Parathyroid adenoma (tissue), 2 donors: ENCODE measurements at regions not wholly inside any gene's neighbourhood (a gene's known extent, or its start where the extent isn't known, plus 50 kb on each side); places are given as distances from the start of the nearest gene placed in this dataset.
"Not testable (repeated sequence)": the region's sequence is repeated elsewhere in the genome, so short reads cannot be mapped to it uniquely, and the experiment has no call there.

Experiments
- H2AFZ ChIP-seq: fragments of 300-600 bp; sonication (generic); one replicate; pipeline ENCODE4 v1.7.0; 2017; ENCODE audit warnings: antibody characterized with exemption, mild to moderate bottlenecking
- H3K27ac ChIP-seq: fragments of 300-600 bp; sonication (generic); one replicate; pipeline ENCODE4 v1.7.0; 2017
- H3K27me3 ChIP-seq: fragments of 300-600 bp; sonication (generic); one replicate; pipeline ENCODE4 v1.7.0; 2017; ENCODE audit warnings: low read length; ENCODE audit not compliant: control insufficient read depth, insufficient read depth
- H3K36me3 ChIP-seq: fragments of 300-600 bp; sonication (generic); one replicate; pipeline ENCODE4 v1.7.0; 2017; ENCODE audit warnings: low read length; ENCODE audit not compliant: control insufficient read depth, insufficient read depth
- H3K4me1 ChIP-seq: fragments of 300-600 bp; sonication (generic); one replicate; pipeline ENCODE4 v1.7.0; 2017; ENCODE audit warnings: control low read depth
- H3K4me2 ChIP-seq: fragments of 300-600 bp; sonication (generic); one replicate; pipeline ENCODE4 v1.7.0; 2017; ENCODE audit warnings: low read length
- H3K4me3 ChIP-seq: fragments of 300-600 bp; sonication (generic); one replicate; pipeline ENCODE4 v1.7.0; 2017; ENCODE audit warnings: low read depth, low read length
- H3K79me2 ChIP-seq: fragments of 300-600 bp; sonication (generic); one replicate; pipeline ENCODE4 v1.7.0; 2017; ENCODE audit warnings: control low read depth
- H3K9ac ChIP-seq: fragments of 300-600 bp; sonication (generic); one replicate; pipeline ENCODE4 v1.7.0; 2017; ENCODE audit warnings: mild to moderate bottlenecking
- H3K9me3 ChIP-seq: fragments of 300-600 bp; sonication (generic); one replicate; pipeline ENCODE4 v1.7.0; 2017; ENCODE audit warnings: low read length; ENCODE audit not compliant: control insufficient read depth
- CTCF ChIP-seq: fragments of 300-600 bp; sonication (generic); IDR thresholded peaks from one replicate; pipeline ENCODE4 v1.7.0; 2017; ENCODE audit warnings: antibody characterized with exemption, mild to moderate bottlenecking
- donor health status: primary hyperparathyroidism.

- no peak overlapping the region for H3K4me2 ChIP-seq
- no peak overlapping the region for H2AFZ ChIP-seq
- H3K9ac ChIP-seq = no peak overlapping the region
- no peak overlapping the region for H3K4me3 ChIP-seq
- H3K27ac ChIP-seq = no peak overlapping the region
- no peaks in the 10 kb centered on the region for H3K36me3 ChIP-seq
- H3K9me3 ChIP-seq = no peaks in the 10 kb centered on the region
- TF ChIP-seq CTCF = no peak
- H3K4me1 ChIP-seq = no peaks in the 10 kb centered on the region
- H3K27me3 ChIP-seq = no peaks in the 10 kb centered on the region
- no peaks in the 10 kb centered on the region for H3K79me2 ChIP-seq
Observed at GRCh38 chr5:130777794-130778193, 387.3 kb downstream of the HINT1 start.

DNA sequence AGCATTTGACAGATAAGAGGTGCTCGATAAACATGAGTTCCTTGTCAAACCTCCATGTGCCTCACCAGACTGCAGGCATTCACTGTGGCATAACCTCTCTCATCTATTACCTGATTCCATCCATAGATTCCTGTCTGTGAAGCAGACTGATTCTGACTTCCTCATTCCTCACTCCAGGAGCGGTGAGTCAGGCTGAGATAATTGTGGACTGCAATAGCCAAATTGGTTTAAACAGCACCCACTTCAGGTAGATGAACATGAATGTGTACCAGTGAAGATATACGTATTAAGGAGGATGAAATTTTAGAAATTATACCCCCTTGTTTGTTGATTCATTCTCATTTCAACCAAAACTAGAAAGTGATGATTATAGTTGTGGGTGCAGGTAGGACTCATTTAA, 391.2 kb downstream of the HINT1 start:
- H2AFZ ChIP-seq = no peak overlapping the region
- no peak overlapping the region for H3K4me2 ChIP-seq
- no peaks in the 10 kb centered on the region for H3K36me3 ChIP-seq
- TF ChIP-seq CTCF = no peak
- no peak overlapping the region for H3K4me3 ChIP-seq
- H3K9ac ChIP-seq = no peak overlapping the region
- H3K4me1 ChIP-seq = no peaks in the 10 kb centered on the region
- H3K27ac ChIP-seq = no peak overlapping the region
- H3K79me2 ChIP-seq = no peaks in the 10 kb centered on the region
- no peaks in the 10 kb centered on the region for H3K9me3 ChIP-seq
- H3K27me3 ChIP-seq = no peaks in the 10 kb centered on the region

- Histone ChIP-seq H3K4me3 (no peak overlapping the region), H3K4me2 (no peak overlapping the region), H3K9me3 (no peaks in the 10 kb centered on the region), H3K27me3 (no peaks in the 10 kb centered on the region), H3K4me1 (no peaks in the 10 kb centered on the region), H3K9ac (no peak overlapping the region), H3K36me3 (no peaks in the 10 kb centered on the region), H2AFZ (no peak overlapping the region), H3K79me2 (no peaks in the 10 kb centered on the region), H3K27ac (no peak overlapping the region)
- no peak for TF ChIP-seq CTCF
Observed at GRCh38 chr5:130762031-130762430, 403.0 kb downstream of the HINT1 start.

DNA sequence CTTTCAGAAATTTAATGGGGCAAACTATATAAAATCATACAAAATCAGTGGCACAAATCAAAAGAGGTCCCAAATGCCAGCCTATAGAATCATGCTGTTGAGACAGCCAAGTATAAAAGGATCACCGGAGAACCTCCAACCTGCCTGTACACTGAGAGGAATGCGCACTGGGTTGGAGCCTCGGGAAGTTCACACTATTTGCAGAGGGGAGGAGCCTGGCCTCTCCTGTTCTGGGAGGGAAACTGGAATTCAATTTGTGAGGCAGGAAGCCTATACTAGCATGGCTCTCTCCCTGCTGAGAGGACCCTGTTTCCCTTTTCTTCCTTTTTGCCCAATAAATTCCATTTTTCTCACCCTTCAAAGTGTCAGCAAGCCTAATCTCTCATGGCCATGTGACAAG, 406.0 kb downstream of the HINT1 start:
- no peak overlapping the region for H3K4me3 ChIP-seq
- H3K27me3 ChIP-seq = no peaks in the 10 kb centered on the region
- H3K4me1 ChIP-seq = no peaks in the 10 kb centered on the region
- no peaks in the 10 kb centered on the region for H3K9me3 ChIP-seq
- H3K4me2 ChIP-seq = no peak overlapping the region
- H3K36me3 ChIP-seq = no peaks in the 10 kb centered on the region
- no peak overlapping the region for H2AFZ ChIP-seq
- no peak overlapping the region for H3K9ac ChIP-seq
- TF ChIP-seq CTCF = no peak
- no peaks in the 10 kb centered on the region for H3K79me2 ChIP-seq
- H3K27ac ChIP-seq = no peak overlapping the region

DNA sequence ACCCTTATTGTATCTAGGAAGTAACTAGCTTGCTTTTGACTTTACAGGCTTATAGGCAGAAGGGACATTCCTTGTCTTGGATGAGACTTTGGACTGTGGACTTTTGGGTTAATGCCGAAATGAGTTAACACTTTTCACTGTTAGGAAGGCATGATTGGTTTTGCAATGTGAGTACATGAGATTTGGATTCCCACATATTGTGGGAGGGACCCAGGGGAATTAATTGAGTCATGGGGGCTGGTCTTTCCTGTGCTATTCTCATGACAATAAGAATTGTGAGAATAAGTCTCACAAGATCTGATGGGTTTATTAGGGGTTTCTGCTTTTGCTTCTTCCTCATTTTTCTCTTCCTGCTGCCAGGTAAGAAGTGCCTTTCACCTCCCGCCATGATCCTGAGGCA, 417.5 kb downstream of the HINT1 start:
- H3K27me3 ChIP-seq = no peaks in the 10 kb centered on the region

GRCh38 chr5:130746641-130747040, 418.4 kb downstream of the HINT1 start:
- H3K9ac ChIP-seq, H3K36me3 ChIP-seq, H2AFZ ChIP-seq, H3K4me1 ChIP-seq, H3K27me3 ChIP-seq, H3K27ac ChIP-seq, H3K79me2 ChIP-seq, H3K9me3 ChIP-seq, H3K4me3 ChIP-seq, H3K4me2 ChIP-seq: not testable (repeated sequence)

More for the DNA sequence above, 417.5 kb downstream of the HINT1 start:
- H3K9me3 ChIP-seq = no peaks in the 10 kb centered on the region
- no peaks in the 10 kb centered on the region for H3K4me1 ChIP-seq
- no peak overlapping the region for H3K27ac ChIP-seq
- no peaks in the 10 kb centered on the region for H3K36me3 ChIP-seq
- H3K4me3 ChIP-seq = no peak overlapping the region
- H3K9ac ChIP-seq = no peak overlapping the region
- no peak for TF ChIP-seq CTCF
- H3K4me2 ChIP-seq = no peak overlapping the region
- H3K79me2 ChIP-seq = no peaks in the 10 kb centered on the region
- H2AFZ ChIP-seq = no peak overlapping the region
